GM19035 (cell line): ENCODE measurements at regions not wholly inside any gene's neighbourhood (a gene's known extent, or its start where the extent isn't known, plus 50 kb on each side); places are given as distances from the start of the nearest gene placed in this dataset.

ENCODE experiments used
- ATAC-seq: cut with Tn5 transposase; IDR thresholded peaks from one replicate; pipeline ENCODE4 v1.9.1; 2021; ENCODE audit not compliant: unreplicated experiment

- no peak for ATAC-seq
Observed at GRCh38 chr4:116453127-116453526, 632.2 kb downstream of the TRAM1L1 start.

GRCh38 chr4:116449764-116450163 lies 635.6 kb downstream of the TRAM1L1 start:
- ATAC-seq: no peak

GRCh38 chr4:116444117-116444516 lies 641.3 kb downstream of the TRAM1L1 start:
- ATAC-seq: no peak

GRCh38 chr4:116438981-116439729 lies 646.2 kb downstream of the TRAM1L1 start:
- ATAC-seq: no peak

- ATAC-seq: no peak
Observed at GRCh38 chr4:116438417-116438816, 647.0 kb downstream of the TRAM1L1 start.

GRCh38 chr4:116427666-116428065 lies 657.7 kb downstream of the TRAM1L1 start:
- no peak for ATAC-seq

GRCh38 chr4:116413222-116413621 lies 672.2 kb downstream of the TRAM1L1 start:
- ATAC-seq: no peak

- no peak for ATAC-seq
Observed at GRCh38 chr4:116401293-116401692, 684.1 kb downstream of the TRAM1L1 start.

GRCh38 chr4:116400480-116400879 lies 684.9 kb downstream of the TRAM1L1 start:
- no peak for ATAC-seq

- ATAC-seq: no peak
Observed at GRCh38 chr4:116397714-116398113, 687.7 kb downstream of the TRAM1L1 start.

GRCh38 chr4:116397291-116397690 lies 688.1 kb downstream of the TRAM1L1 start:
- no peak for ATAC-seq

GRCh38 chr4:116395408-116395807 lies 690.0 kb downstream of the TRAM1L1 start:
- no peak for ATAC-seq

- no peak for ATAC-seq
Observed at GRCh38 chr4:116391020-116391419, 694.4 kb downstream of the TRAM1L1 start.

GRCh38 chr4:116389139-116389538 lies 696.2 kb downstream of the TRAM1L1 start:
- ATAC-seq: no peak

GRCh38 chr4:116387937-116388474 lies 697.4 kb downstream of the TRAM1L1 start:
- ATAC-seq: no peak

- ATAC-seq: no peak
Observed at GRCh38 chr4:116386856-116387255, 698.5 kb downstream of the TRAM1L1 start.

- ATAC-seq: no peak
Observed at GRCh38 chr4:116385583-116385982, 699.8 kb downstream of the TRAM1L1 start.

GRCh38 chr4:116374815-116375214 lies 710.6 kb downstream of the TRAM1L1 start:
- no peak for ATAC-seq

GRCh38 chr4:116362583-116362982 lies 722.8 kb downstream of the TRAM1L1 start:
- ATAC-seq: no peak

GRCh38 chr4:116361790-116362189 lies 723.6 kb downstream of the TRAM1L1 start:
- ATAC-seq: no peak

GRCh38 chr4:116358633-116359222 lies 726.6 kb downstream of the TRAM1L1 start:
- ATAC-seq: peak; percentile 97

- ATAC-seq: no peak
Observed at GRCh38 chr4:116357758-116358157, 727.6 kb downstream of the TRAM1L1 start.
